Endothelial cell of umbilical vein (primary cell): ENCODE measurements at regions not wholly inside any gene's neighbourhood (a gene's known extent, or its start where the extent isn't known, plus 50 kb on each side); places are given as distances from the start of the nearest gene placed in this dataset.

Experiments used
- BruUV-seq: library from RNA; stranded (reverse); fragments of 400-500 nt; replicated peaks from 2 replicates; lab custom pipeline; 2021; lab: Mats Ljungman, UMichigan
- CTCF ChIA-PET: fragments of 300-600, 350-600 bp; sonication (Branson Sonifier 250); formaldehyde crosslinking; loops from one replicate; lab custom pipeline; 2021; ENCODE audit warnings: antibody characterized with exemption, inconsistent platforms; lab: Charles Lee
- POLR2A ChIA-PET: fragments of 300-600, 350-600 bp; sonication (Branson Sonifier 250); formaldehyde crosslinking; loops from one replicate; lab custom pipeline; 2021; ENCODE audit warnings: antibody characterized with exemption, inconsistent platforms; lab: Charles Lee
- DNase-seq: peaks from one replicate; pipeline ENCODE4 v3.0.0-alpha.2; 2011; ENCODE audit warnings: low read depth, low spot score
- FAIRE-seq: peaks from 2 replicates; lab custom pipeline; 2011; peaks lifted over from hg19 to GRCh38; lab: Jason Lieb, UNC
- H2AFZ ChIP-seq: 2 replicates; pipeline ENCODE4 v1.6.0; 2012; ENCODE audit warnings: low read depth, low read length, control low read depth, inconsistent platforms
- H3K27ac ChIP-seq: 2 replicates; pipeline ENCODE4 v1.5.1; 2011; ENCODE audit warnings: low read depth, mild to moderate bottlenecking, control low read depth, low read length, moderate library complexity; ENCODE audit not compliant: insufficient read depth
- H3K27me3 ChIP-seq, 2 experiments: 2 replicates each; pipeline versions ENCODE4 v1.6.0 to v1.6.1; 2011; ENCODE audit warnings: low read length in 2 of 2, mixed read lengths in 1 of 2; ENCODE audit not compliant: control insufficient read depth in 2 of 2, insufficient read depth in 2 of 2
- H3K36me3 ChIP-seq, 2 experiments: 2 replicates in 1 of 2; 3 replicates in 1 of 2; pipeline ENCODE4 v1.5.1; 2011; ENCODE audit warnings: low read length in 2 of 2, mild to moderate bottlenecking in 1 of 2, moderate library complexity in 1 of 2; ENCODE audit not compliant: control insufficient read depth in 2 of 2, insufficient read depth in 2 of 2; ENCODE audit errors: extremely low read depth in 1 of 2
- H3K4me1 ChIP-seq: 3 replicates; pipeline ENCODE4 v1.5.1; 2011; ENCODE audit warnings: mild to moderate bottlenecking, low read length; ENCODE audit not compliant: control insufficient read depth, insufficient read depth; ENCODE audit errors: extremely low read depth
- H3K4me2 ChIP-seq: 2 replicates; pipeline ENCODE4 v1.6.1; 2011; ENCODE audit warnings: low read length, control low read depth, mixed read lengths; ENCODE audit not compliant: insufficient read depth
- H3K4me3 ChIP-seq, 3 experiments: fragments of 200-600 bp in 1 of 3; sonication (generic), shearing (Covaris generic) in 1 of 3; replicated peaks in 1 of 3; 2 replicates each; pipeline ENCODE4 v1.5.1; 2011 to 2016; ENCODE audit warnings: control low read depth in 3 of 3, low read length in 3 of 3, mild to moderate bottlenecking in 2 of 3, inconsistent platforms in 1 of 3, low read depth in 1 of 3, moderate library complexity in 1 of 3; ENCODE audit not compliant: insufficient read depth in 1 of 3
- H3K79me2 ChIP-seq: 2 replicates; pipeline ENCODE4 v1.6.0; 2012; ENCODE audit warnings: low read length, inconsistent platforms; ENCODE audit not compliant: control insufficient read depth, insufficient read depth
- H3K9ac ChIP-seq: replicated peaks from 2 replicates; pipeline ENCODE3; 2011; ENCODE audit warnings: low read length, control low read depth; ENCODE audit not compliant: insufficient read depth; ENCODE audit errors: extremely low read depth
- H3K9me1 ChIP-seq: replicated peaks from 3 replicates; pipeline ENCODE4 v1.6.0; 2011; ENCODE audit warnings: mild to moderate bottlenecking, low read length; ENCODE audit not compliant: control insufficient read depth, insufficient read depth; ENCODE audit errors: extremely low read depth
- H3K9me3 ChIP-seq: replicated peaks from 2 replicates; pipeline ENCODE4 v1.5.1; 2012; ENCODE audit warnings: low read length, inconsistent platforms; ENCODE audit not compliant: control insufficient read depth, insufficient read depth
- H4K20me1 ChIP-seq: replicated peaks from 2 replicates; pipeline ENCODE3; 2011; ENCODE audit warnings: mild to moderate bottlenecking, low read length; ENCODE audit not compliant: control insufficient read depth, insufficient read depth; ENCODE audit errors: extremely low read depth
- CTCF ChIP-seq, 2 donors: IDR thresholded peaks; 1 replicate in 1 of 2; 2 replicates in 1 of 2; pipeline ENCODE4 v1.5.1; 2011; ENCODE audit warnings: low read length in 2 of 2, mild to moderate bottlenecking in 2 of 2, moderate library complexity in 2 of 2, control low read depth in 1 of 2, inconsistent platforms in 1 of 2, low read depth in 1 of 2; ENCODE audit not compliant: insufficient read depth in 1 of 2; ENCODE audit errors: extremely low read depth in 1 of 2
- EZH2 ChIP-seq: IDR thresholded peaks from 2 replicates; pipeline ENCODE4 v1.6.1; 2012; ENCODE audit warnings: borderline replicate concordance, low read depth, mild to moderate bottlenecking, moderate library complexity, low read length, inconsistent platforms; ENCODE audit not compliant: severe bottlenecking
- FOS ChIP-seq: IDR thresholded peaks from 2 replicates; pipeline ENCODE4 v1.6.1; 2011; ENCODE audit warnings: mild to moderate bottlenecking, low read length, moderate library complexity, borderline replicate concordance; ENCODE audit not compliant: insufficient read depth
- GATA2 ChIP-seq: IDR thresholded peaks from 2 replicates; pipeline ENCODE4 v1.7.0; 2011; ENCODE audit warnings: low read depth, mild to moderate bottlenecking, moderate library complexity, mixed read lengths, low read length; ENCODE audit not compliant: insufficient read length, insufficient read depth
- JUN ChIP-seq: IDR thresholded peaks from 2 replicates; pipeline ENCODE4 v1.6.1; 2011; ENCODE audit warnings: borderline replicate concordance, low read depth; ENCODE audit not compliant: insufficient read length, insufficient read depth
- MAX ChIP-seq: IDR thresholded peaks from 2 replicates; pipeline ENCODE4 v1.6.1; 2011; ENCODE audit not compliant: insufficient read depth, insufficient read length
- MYC ChIP-seq: IDR thresholded peaks from one replicate; pipeline ENCODE4 v1.6.1; 2011; ENCODE audit warnings: mild to moderate bottlenecking, low read depth, low read length
- POLR2A ChIP-seq: IDR thresholded peaks from 2 replicates; pipeline ENCODE4 v1.6.1; 2012; ENCODE audit warnings: low read depth, mild to moderate bottlenecking, control low read depth, low read length
- POLR2AphosphoS5 ChIP-seq: IDR thresholded peaks from 2 replicates; pipeline ENCODE4 v1.6.1; 2012; ENCODE audit warnings: low read depth, mild to moderate bottlenecking, control low read depth, low read length, moderate library complexity; ENCODE audit not compliant: insufficient read depth
- dilution Hi-C: fragments of 300-500 bp; cut with MboI; formaldehyde crosslinking; loops from one replicate; pipeline ENCODE4 v1.15.0; 2019; ENCODE audit warnings: low sequenced_read_pairs; ENCODE audit not compliant: extremely low pct_ligation_motif_present
- intact Hi-C: fragments of 100-400 bp; cut with micrococcal nuclease; formaldehyde crosslinking; loops from one replicate; pipeline ENCODE4 v1.10.0; 2022

- BruUV-seq = no TSS peak
- H2AFZ ChIP-seq = no peak overlapping the region
Measured at GRCh38 chrX:124194199-124194598, 138.3 kb upstream of the TEX13D start.

More at GRCh38 chrX:124194199-124194598, 138.3 kb upstream of the TEX13D start:
- no peak overlapping the region for H3K9ac ChIP-seq
- no peaks in the 10 kb centered on the region for H3K27me3 ChIP-seq
- H3K79me2 ChIP-seq = no peaks in the 10 kb centered on the region
- no peak overlapping the region for H3K4me2 ChIP-seq
- DNase-seq (no peak), FAIRE-seq (no peak)
- H3K4me3 ChIP-seq = no peak overlapping the region
- intact Hi-C loops = no loop called here
- dilution Hi-C loops = no loop called here
- H3K36me3 ChIP-seq = no peaks in the 10 kb centered on the region
- no peaks in the 10 kb centered on the region for H4K20me1 ChIP-seq
- no peaks in the 10 kb centered on the region for H3K9me1 ChIP-seq
- no peaks in the 10 kb centered on the region for H3K4me1 ChIP-seq
- TF ChIP-seq FOS (no peak), CTCF (IDR thresholded peaks at IDR 0.05; ENCODE audit: extremely low read depth in 1 of 2, insufficient read depth in 1 of 2, low read depth in 1 of 2, low read length in 2 of 2) (no peak), EZH2 (no peak), POLR2A (no peak), MAX (no peak), POLR2AphosphoS5 (no peak), GATA2 (no peak), JUN (no peak), MYC (no peak)
- H3K9me3 ChIP-seq = no peaks in the 10 kb centered on the region
- ChIA-PET CTCF (no interaction called here), POLR2A (no interaction called here)
- no peak overlapping the region for H3K27ac ChIP-seq
